Myocyte (in vitro differentiated cells): ENCODE measurements at regions not wholly inside any gene's neighbourhood (a gene's known extent, or its start where the extent isn't known, plus 50 kb on each side); places are given as distances from the start of the nearest gene placed in this dataset.
"Not testable (repeated sequence)": the region's sequence is repeated elsewhere in the genome, so short reads cannot be mapped to it uniquely, and the experiment has no call there.

Experiments used
- DNase-seq: peaks from one replicate; pipeline ENCODE4 v3.0.0-alpha.2; 2012; ENCODE audit warnings: low read depth

GRCh38 chr9:99475401-99476065, 253.5 kb downstream of the SEC61B start:
- DNase-seq: no peak

DNA sequence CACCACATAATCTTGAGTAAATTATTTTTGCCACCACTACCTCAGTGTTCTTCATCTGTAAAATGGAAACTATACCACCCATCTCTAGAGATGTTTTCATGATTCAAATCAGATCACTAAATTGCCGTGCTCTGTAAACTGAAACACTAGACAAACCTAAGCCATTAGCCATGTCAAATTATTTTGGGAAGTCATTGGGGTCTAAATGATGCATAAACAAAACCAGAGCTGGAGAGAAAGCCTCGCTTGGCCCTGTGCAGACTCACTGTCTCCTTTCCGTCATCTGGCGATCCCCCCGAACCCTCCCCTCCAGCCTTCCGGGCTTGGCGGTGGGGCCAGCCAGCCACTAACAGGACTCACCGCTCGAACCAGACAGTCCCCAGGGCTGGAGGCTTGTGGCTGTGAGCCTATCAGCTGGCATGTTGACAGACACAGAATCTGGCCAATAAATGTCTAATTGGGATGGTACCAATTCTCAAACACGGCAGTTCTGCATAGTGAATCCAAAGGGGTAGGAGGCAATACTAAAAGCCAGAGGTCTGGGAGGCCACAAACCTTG, 256.5 kb downstream of the SEC61B start:
- DNase-seq: no peak

- DNase-seq: no peak
These were observed 257.8 kb downstream of the SEC61B start for GRCh38 chr9:99479929-99480328.

DNA sequence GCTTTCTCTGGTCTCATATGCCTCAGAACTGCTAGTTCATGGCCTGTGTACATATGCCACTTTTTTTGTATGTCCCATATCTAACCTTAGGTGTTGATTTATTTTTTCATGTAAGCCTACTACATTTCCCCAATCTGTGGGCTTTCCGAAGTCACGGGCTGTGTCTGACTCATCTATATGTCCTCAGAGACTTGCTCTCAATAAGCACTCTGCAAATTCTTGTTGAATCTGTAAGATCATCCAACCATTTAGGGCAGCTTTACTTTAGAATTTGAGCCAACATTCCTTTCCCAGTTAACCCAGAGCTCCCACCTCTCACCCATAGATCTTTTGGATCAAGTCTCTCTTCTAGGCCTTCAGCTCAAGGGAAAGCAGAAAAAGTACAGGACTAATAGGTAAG, 263.4 kb downstream of the SEC61B start:
- DNase-seq: no peak

GRCh38 chr9:99486684-99487083, 264.6 kb downstream of the SEC61B start:
- DNase-seq: no peak

GRCh38 chr9:99488131-99489059, 266.3 kb downstream of the SEC61B start:
- DNase-seq: no peak

- peak; percentile 20 for DNase-seq
These were observed 267.0 kb downstream of the SEC61B start for GRCh38 chr9:99489060-99489413.

- no peak for DNase-seq
These were observed 268.6 kb downstream of the SEC61B start for GRCh38 chr9:99490729-99491128.

DNA sequence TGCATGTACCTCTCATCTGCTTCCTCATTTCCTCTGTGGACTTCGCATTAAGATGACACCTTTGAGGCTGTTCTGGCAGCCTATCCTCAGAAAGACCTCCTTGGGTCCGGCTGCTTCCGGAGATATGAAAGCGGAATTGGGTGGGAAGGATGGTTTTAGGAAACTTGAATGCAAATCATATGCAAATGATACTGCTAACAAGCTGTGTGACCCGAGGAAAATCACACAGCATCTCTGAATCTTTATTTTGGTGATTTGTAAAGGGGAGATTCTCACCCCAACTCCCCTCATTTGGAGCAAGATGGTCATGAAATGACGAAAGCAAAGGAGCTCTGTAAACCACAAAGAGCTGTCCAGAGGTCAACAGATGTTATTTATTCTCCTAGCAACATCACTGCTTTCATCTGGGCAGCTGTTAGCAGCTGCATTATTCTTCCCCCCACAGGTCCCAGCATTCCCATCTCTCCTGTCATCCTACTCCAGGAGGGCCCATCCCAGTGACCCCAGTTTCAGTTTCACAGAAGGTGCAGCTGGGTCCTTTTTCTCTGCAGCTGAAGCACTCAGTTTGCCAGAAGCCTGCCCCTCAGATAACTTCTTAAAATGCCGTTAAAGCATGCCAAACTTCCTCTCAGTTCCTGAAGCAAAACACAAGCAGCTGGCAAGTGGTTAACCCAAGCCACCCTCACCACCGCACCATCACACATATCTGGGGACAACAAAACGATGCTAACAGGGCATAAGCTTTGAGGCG, 269.5 kb downstream of the SEC61B start:
- DNase-seq: peak; percentile 53

DNA sequence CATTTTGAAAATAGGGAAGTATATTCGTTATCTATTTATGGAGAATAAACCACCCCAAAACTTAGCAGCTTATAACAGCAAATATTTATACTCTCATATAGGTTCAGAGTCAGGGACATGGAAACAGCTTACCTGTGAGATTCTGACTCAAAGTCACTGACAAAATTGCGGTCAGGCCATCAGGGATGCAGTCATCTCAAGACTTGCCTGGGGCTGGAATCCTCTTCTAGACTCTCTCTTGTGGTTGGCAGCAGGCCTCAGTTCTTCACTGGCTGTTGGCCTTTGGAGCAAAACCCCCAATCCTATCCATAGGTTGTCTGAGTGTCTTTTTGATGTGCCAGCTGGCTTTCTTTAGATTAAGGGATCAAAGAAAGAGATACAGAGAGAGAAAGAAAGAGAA, 275.6 kb downstream of the SEC61B start:
- DNase-seq: no peak

GRCh38 chr9:99498979-99499378, 276.9 kb downstream of the SEC61B start:
- DNase-seq: not testable (repeated sequence)

DNA sequence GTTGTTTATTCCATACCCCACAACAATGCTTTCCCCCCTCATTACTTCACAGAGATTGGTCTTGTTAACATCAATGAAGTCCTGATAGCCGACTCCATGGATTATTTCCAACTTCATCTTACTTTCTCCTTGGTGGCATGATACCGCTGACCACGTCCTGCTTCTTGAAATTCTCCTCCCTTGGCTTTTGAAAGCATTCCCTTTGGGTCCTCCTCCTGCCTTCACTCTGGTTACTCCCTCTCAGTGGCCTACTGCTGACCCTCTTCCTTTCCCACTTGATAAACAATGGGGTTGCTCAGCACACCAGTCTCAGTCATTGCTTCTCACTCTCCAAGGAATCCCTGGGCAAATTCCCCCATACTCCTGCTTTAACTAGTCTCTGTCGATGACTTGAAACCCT, 283.9 kb downstream of the SEC61B start:
- DNase-seq: no peak

DNA sequence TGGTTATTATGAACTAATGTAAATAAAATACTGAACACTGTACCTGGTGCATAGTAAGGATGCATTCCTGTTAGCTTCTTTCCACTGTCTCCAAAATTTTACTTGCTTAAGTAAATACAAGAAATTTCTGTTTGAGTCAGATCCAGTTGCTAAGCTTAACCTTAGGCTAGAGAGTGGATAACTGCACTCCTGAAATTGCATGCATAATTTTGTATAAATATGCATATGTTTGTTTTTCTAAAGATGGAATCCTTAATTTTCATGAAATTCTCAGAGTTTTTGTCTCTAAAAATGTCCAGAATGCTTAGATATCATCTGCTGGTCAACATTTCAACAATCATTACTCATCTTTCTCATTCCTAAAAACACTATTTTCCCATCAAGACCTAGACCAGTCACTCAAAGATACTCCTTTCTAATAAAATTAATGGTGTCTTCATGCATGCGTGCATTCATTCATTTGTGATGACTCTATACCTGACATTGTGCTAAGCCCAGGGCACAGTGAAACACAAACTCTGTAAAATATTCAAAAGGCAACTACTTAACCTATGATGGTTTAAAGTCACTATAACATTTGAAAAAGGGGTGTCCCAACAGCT, 284.8 kb downstream of the SEC61B start:
- no peak for DNase-seq

DNA sequence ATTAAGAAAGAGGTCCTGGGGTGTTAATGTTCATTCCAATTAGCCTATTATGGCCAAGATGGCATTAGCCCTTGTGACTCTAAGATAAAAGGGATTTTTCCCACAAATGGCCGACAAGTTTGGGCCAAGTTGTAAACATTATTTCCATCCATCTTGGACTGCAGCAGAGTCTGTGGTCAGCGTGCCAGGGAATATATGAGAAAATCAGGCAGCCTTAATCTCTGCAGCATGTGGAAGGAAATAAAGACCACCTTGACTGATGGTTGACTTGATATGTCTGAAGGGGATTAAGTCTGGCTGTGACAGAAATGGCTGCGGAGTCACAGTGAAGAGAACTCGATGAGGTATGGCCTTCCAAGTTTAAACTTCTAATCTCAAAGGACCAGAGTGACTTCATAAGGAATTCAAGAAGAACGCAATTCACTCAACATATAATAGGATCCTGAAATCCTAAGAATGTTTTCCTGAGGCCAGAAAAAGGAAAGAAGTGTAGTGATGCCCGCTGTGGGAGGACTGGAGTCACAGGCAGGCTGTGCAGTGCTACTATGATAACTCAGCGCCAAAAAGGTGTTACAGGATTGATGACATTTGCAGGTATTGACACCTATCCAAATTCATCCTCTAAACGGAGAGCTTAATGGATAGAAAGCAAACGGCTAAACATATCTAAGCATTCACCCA, 287.1 kb downstream of the SEC61B start:
- DNase-seq: no peak

DNA sequence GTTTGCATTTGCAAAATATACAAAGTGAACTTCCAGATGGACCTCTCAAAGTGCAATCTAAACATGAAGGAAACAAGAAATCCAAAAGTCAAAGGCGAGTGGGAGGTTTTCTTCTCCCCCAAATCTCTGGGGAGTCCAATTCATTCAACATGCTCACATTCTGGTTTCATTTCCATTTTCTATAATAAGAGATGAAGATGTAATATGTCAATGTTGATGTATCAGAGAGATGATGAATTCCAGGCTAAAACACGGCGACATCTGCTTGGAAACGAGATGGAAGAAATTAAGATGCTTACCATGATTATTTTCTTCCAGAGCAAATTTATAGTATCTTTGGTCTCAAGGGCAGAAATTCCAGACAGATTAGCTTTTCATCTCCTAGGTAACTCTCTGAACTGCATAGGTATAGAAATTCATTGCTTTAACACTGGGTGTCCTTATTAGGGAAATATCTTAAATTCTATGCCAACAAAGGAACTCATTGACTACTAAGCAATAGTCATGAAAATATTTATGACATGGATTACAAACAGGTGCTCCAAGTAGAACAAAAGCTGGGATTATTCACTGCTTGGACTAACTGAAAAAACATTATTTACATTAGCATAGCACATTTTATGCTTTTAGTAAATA, 287.9 kb downstream of the SEC61B start:
- no peak for DNase-seq

DNA sequence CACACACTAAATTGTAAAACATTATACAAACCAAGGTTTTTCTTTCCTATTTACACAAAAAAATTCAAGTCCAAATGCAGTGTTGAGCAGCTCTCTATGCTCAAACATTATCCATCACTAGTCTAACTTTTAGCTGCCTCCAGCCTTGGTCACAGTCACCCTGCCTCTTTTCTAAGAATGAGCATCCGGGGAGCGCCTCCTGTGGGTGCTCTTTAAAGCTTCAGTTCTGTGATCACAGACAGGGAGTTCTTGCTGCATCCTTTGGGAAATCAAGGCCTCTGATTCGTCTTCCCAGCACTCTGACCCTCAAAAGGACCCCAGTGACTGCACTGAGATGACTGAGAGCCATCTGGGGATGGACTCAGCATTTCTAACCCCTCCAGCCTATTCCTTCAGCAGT, 289.6 kb downstream of the SEC61B start:
- peak; percentile 15 for DNase-seq

DNA sequence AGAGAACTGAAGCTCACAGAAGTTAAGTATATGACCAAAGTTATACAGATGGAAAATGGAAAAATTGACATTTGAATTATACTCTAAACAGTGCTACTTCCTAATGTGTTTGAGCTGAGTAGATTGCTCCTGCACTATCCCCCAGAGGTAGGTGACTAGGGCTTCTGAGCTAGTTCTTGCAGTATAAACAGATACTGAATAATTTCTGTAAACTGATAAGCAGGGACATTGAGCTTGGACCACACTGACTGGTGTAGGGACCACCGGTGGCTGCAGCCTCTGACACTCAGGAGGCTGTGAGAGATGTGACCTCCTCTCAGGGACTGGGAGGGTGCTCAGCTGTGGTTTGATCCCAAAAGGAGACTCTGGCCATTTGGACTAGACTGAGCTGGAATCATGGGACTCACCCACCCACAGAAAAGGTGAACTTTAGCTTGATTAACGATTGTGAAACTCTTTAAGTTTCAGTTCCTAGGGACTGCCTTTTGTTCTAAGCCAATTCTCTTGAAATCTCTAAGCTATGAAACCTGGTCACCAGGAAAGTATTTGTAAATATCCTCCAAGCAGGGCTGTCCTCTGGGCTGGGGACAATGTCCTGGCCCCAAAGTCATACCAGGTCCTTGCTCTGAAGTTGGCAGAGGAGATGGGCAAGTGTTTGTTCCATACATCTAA, 291.5 kb downstream of the SEC61B start:
- DNase-seq: no peak

DNA sequence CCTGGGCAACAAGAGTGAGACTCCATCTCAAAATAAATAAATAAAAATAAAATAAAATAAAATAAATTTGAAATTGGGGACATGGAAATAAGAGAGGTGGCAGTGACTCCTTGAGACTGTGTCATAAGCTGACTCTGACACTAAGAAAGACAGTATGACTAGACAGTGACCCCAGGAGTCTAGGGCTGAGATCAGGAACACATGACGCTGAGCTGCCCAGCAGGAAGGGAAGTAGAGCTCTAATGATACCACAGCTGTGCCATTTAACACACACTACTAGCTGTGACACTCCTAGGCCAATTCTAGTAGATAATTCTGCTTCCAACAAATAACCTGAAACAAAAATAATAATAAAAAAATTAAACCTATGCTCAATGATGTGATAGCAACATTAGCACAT, 293.0 kb downstream of the SEC61B start:
- no peak for DNase-seq

- DNase-seq: no peak
These were observed 294.0 kb downstream of the SEC61B start for GRCh38 chr9:99515895-99516656.
